ENCODE measurements at regions not wholly inside any gene's neighbourhood (a gene's known extent, or its start where the extent isn't known, plus 50 kb on each side); places are given as distances from the start of the nearest gene placed in this dataset.

- no peak for TF ChIP-seq POLR2AphosphoS5 (IDR thresholded peaks at IDR 0.05; ENCODE audit: low read depth, low read length)
- no peak for TF ChIP-seq POLR2A (IDR thresholded peaks at IDR 0.05; ENCODE audit: low read depth, low read length)
These were observed 645.4 kb downstream of the PRELID2 start for GRCh38 chr5:145189746-145190145.
